SK-N-SH treated with all-trans-retinoic acid at 6 μM for 48 hours (cell line): ENCODE measurements at regions not wholly inside any gene's neighbourhood (a gene's known extent, or its start where the extent isn't known, plus 50 kb on each side); places are given as distances from the start of the nearest gene placed in this dataset.

ENCODE experiments used
- ARNTL ChIP-seq: fragments of 450-650 bp; formaldehyde crosslinking; IDR thresholded peaks from 2 replicates; pipeline ENCODE4 v1.5.0; 2020; ENCODE audit warnings: low read depth, mild to moderate bottlenecking, moderate library complexity, borderline replicate concordance
- BACH2 ChIP-seq: fragments of 250-450 bp; sonication (Bioruptor Pico); IDR thresholded peaks from 2 replicates; pipeline ENCODE4 v1.9.0; 2021; ENCODE audit warnings: mild to moderate bottlenecking, borderline replicate concordance
- CSDC2 ChIP-seq: fragments of 250-450 bp; sonication (Bioruptor Pico); IDR thresholded peaks from 2 replicates; pipeline ENCODE4 v1.5.0; 2020; ENCODE audit warnings: mild to moderate bottlenecking, moderate library complexity
- CSRNP3 ChIP-seq: fragments of 250-450 bp; sonication (Bioruptor Pico); IDR thresholded peaks from 2 replicates; pipeline ENCODE4 v1.5.1; 2021; ENCODE audit warnings: mild to moderate bottlenecking, moderate library complexity
- ESRRG ChIP-seq: fragments of 250-450 bp; sonication (Bioruptor Pico); IDR thresholded peaks from 2 replicates; pipeline ENCODE4 v1.6.1; 2021; ENCODE audit warnings: mild to moderate bottlenecking
- GLIS3 ChIP-seq: fragments of 250-450 bp; sonication (Bioruptor Pico); IDR thresholded peaks from 2 replicates; pipeline ENCODE4 v1.5.0; 2020; ENCODE audit warnings: mild to moderate bottlenecking, moderate library complexity
- TSHZ2 ChIP-seq: fragments of 250-450 bp; sonication (Bioruptor Pico); IDR thresholded peaks from 2 replicates; pipeline ENCODE4 v1.5.0; 2020; ENCODE audit warnings: mild to moderate bottlenecking, moderate library complexity
- ZFP3 ChIP-seq: fragments of 250-450 bp; sonication (Bioruptor Pico); IDR thresholded peaks from 2 replicates; pipeline ENCODE4 v1.5.0; 2020; ENCODE audit warnings: mild to moderate bottlenecking, moderate library complexity
- ZFP30 ChIP-seq: fragments of 450-650 bp; formaldehyde crosslinking; IDR thresholded peaks from 2 replicates; pipeline ENCODE4 v1.5.0; 2022; ENCODE audit warnings: mild to moderate bottlenecking, moderate library complexity
- ZNF565 ChIP-seq: fragments of 450-650 bp; formaldehyde crosslinking; conservative IDR thresholded peaks from 2 replicates; pipeline ENCODE4 v1.5.0; 2020; ENCODE audit warnings: low read depth, mild to moderate bottlenecking, moderate library complexity
- ZNF70 ChIP-seq: fragments of 450-650 bp; formaldehyde crosslinking; IDR thresholded peaks from 2 replicates; pipeline ENCODE4 v1.5.0; 2020; ENCODE audit warnings: mild to moderate bottlenecking, moderate library complexity
- TF ChIP-seq, protein P1 (sequence below): fragments of 250-450 bp; sonication (Bioruptor Pico); IDR thresholded peaks from 2 replicates; pipeline ENCODE4 v1.8.0; 2020; ENCODE audit warnings: mild to moderate bottlenecking, moderate library complexity, borderline replicate concordance
- TF ChIP-seq, protein P2 (sequence below): fragments of 250-450 bp; sonication (Bioruptor Pico); IDR thresholded peaks from 2 replicates; pipeline ENCODE4 v1.5.1; 2020; ENCODE audit warnings: low read depth, mild to moderate bottlenecking, moderate library complexity

DNA sequence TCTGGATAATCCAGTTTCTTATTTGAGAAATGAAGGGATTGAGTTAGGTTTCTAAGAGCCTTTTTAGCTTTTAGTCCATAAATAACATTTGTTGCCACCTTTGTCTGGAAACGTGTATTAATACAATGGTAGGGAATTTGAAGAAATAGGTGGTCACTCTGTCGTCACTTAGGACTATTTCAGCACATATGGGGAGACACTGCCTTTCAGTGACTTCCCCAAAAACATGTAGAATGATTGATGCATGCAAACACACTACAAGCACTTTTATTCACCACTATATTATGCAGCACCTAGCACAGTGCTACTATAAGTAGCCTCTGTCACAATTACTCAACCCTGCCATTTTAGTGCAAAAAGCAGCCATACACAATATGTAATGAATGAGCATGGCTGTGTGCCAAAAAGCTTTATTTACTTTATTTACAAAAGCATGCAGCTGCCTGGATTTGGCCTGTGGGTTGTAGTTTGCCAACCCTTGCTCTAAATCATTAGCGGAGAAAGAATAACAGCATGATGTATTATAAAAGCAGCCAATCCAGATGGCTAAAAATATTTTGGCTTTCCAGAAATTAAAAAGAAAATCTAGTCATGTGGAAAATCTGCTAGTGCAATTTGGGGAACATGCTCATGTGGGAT, 154.2 kb upstream of the HMHB1 start:
- TF ChIP-seq ZNF70 (CRISPR knock-in tag) (no peak), TSHZ2 (CRISPR knock-in tag) (no peak), GLIS3 (CRISPR knock-in tag) (no peak), ZNF565 (CRISPR knock-in tag) (no peak), BACH2 (CRISPR knock-in tag) (no peak), ZFP30 (CRISPR knock-in tag) (no peak), CSDC2 (CRISPR knock-in tag) (no peak), ESRRG (CRISPR knock-in tag) (no peak), ARNTL (CRISPR knock-in tag) (no peak), ZFP3 (no peak), CSRNP3 (CRISPR knock-in tag) (no peak)
- TF ChIP-seq, protein P1, sequence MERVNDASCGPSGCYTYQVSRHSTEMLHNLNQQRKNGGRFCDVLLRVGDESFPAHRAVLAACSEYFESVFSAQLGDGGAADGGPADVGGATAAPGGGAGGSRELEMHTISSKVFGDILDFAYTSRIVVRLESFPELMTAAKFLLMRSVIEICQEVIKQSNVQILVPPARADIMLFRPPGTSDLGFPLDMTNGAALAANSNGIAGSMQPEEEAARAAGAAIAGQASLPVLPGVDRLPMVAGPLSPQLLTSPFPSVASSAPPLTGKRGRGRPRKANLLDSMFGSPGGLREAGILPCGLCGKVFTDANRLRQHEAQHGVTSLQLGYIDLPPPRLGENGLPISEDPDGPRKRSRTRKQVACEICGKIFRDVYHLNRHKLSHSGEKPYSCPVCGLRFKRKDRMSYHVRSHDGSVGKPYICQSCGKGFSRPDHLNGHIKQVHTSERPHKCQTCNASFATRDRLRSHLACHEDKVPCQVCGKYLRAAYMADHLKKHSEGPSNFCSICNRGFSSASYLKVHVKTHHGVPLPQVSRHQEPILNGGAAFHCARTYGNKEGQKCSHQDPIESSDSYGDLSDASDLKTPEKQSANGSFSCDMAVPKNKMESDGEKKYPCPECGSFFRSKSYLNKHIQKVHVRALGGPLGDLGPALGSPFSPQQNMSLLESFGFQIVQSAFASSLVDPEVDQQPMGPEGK, result no peak
- TF ChIP-seq, protein P2, sequence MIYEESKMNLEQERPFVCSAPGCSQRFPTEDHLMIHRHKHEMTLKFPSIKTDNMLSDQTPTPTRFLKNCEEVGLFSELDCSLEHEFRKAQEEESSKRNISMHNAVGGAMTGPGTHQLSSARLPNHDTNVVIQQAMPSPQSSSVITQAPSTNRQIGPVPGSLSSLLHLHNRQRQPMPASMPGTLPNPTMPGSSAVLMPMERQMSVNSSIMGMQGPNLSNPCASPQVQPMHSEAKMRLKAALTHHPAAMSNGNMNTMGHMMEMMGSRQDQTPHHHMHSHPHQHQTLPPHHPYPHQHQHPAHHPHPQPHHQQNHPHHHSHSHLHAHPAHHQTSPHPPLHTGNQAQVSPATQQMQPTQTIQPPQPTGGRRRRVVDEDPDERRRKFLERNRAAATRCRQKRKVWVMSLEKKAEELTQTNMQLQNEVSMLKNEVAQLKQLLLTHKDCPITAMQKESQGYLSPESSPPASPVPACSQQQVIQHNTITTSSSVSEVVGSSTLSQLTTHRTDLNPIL, result no peak
